Stimulated activated CD8-positive, alpha-beta memory T cell treated with anti-CD3 and anti-CD28 coated beads, Interleukin-2, amount 100 ng/mL, for 48 hours (primary cell): ENCODE measurements at regions not wholly inside any gene's neighbourhood (a gene's known extent, or its start where the extent isn't known, plus 50 kb on each side); places are given as distances from the start of the nearest gene placed in this dataset.

Source experiments
- DNase-seq, 2 donors: peaks; one replicate each; pipeline ENCODE4 v3.0.0-alpha.2; 2020; ENCODE audit warnings: low read depth in 2 of 2

DNA sequence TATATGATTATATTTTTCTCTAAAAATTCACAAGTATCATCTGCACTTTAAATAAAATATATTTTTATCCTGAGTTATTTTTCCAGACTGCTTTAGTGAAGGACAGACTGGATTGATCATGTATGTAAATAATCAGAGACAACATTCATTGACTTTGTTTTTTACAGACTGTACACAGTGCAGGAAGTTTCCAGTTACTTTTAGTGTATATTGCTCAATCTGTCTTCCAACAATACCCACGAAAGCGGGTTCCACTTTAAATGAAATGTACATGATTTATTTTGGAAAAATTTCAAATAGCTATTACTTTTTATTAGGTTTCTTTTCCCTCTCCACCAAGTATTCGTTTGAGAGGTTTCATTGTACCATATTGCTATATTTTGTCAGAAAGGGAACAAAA, 497.0 kb downstream of the FSCB start:
- no peak for DNase-seq

DNA sequence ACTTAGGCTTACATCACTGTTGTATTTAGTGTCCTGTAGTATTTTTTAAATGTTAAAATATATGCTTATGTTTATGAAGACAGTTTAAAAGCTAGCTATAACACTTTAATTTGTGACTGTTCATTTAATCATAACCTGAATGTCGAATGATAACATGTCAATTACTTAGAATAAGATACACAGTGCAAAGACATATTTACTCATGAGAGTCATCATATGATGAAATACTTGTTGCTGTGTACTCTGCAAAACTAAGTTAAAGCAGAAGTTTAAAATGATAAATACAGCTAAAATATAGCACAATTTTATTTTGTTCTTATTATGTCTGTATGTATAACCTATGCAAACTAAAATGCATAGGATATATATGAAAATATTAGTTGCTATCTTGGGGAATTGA, 497.4 kb downstream of the FSCB start:
- no peak for DNase-seq

DNA sequence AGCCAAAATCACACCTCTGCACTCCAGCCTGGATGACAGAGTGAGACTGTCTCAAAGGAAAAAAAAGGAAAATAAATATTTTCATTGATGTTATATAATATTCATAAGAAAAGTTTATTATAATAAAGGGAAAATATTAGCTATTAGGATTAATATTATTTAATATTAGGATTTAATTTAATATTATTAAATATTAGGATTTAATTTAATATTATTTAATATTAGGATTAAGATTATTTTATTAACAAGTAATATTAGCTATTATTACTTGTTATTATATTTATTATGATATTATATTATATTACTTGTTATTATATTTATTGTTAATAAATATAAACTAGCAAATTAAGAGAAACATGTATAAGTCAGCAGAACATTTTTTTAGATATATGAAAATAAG, 518.1 kb downstream of the FSCB start:
- DNase-seq = no peak

DNA sequence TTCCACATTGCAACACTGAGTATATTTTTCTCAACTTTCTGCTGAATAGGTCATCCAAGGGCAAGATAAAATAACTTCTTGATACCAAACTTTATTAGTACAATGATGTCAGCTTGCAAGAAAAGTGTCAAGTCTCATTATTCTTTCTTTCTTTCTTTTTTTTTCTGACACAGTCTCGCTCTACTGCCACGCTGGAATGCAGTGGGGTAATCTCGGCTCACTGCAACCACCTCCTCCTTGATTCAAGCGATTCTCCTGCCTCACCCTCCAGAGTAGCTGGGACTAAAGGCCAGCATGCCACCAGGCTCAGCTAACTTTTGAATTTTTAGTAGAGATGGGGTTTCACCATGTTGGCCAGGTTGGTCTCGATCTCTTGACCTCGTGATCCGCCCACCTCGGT, 523.4 kb downstream of the FSCB start:
- DNase-seq = no peak

DNA sequence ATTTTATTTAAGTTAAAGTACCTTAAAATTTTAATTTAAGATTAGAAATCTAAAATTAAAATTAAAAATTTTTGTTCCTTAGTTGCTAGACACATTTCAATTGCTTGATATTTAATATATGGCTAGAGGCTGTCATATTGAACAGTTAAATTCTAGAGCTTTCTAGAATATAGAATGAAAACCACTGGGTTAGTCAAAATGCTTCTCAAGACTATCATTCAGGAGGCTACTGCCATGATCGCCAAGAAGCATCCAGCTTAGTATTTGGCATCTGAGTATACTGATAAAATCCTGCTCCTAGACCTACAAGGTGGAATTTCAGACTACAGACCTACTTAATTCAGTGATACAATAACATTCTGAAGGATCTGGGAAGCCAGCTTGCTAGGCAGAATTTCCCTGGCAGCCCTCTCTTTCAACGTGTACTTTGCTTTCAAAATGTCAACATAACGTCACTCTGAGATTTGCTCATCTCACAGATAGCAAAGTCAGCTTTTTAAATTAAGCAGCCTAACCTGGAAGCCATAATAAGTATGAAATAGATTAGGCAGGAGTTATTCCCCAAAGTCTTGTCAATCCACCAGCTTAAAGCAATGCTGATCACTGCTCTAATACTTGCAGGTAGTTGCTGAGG, 525.8 kb downstream of the FSCB start:
- DNase-seq = no peak

DNA sequence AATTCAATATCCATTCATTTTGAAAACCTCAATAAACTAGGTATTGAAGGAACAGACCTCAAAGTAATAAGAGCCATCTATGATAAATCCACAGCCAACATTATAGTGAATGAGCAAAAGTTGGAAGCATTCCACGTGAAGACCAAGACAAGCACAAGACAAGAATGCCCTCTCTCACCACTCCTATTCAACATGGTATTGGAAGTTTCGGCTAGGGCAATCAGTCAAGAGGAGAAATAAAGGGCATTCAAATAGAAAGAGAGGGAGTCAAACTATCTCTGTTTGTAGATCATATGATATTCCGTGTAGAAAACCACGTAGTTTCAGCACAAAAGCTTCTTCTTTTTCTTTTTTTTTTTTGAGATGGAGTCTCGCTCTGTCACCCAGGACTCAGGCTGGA, 550.3 kb downstream of the FSCB start:
- DNase-seq = no peak

DNA sequence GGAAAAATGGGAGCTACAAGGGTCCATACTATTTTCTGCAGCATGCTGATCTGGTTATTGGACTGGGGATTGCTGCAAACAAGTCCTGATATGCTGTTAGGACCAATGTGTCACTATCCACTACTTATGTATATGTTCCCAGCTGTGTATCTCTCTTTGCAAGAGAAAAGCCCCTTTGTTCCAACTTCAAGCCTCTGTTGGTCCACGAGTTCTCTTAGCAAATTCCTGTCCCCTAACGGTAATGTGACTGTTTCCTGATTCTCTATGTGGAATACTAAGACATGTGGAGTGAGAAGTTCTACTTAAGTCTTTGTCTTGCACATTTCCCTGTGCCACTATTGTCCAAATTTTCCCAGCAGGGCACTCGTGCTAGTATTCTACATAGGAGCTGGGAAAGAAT, 557.7 kb downstream of the FSCB start:
- no peak for DNase-seq

DNA sequence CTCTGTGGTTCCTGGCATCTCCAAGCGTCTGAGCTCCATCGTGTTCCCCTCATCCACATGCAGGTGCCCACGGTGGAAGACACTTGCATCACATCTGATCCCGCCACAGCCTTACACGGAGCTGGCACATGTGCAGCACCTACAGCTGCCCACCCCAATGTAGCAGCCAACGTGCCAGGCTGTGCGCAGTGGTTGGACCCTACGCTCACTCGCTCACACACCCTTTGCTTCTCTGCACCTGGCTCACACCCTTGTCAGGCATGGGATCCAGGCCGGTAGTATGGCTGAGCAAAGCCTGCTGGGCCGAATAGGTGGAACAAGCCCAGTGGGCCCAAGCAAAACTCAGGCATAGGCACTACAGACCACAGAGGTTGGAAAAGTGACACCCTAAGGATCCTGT, 567.2 kb downstream of the FSCB start:
- DNase-seq = no peak

DNA sequence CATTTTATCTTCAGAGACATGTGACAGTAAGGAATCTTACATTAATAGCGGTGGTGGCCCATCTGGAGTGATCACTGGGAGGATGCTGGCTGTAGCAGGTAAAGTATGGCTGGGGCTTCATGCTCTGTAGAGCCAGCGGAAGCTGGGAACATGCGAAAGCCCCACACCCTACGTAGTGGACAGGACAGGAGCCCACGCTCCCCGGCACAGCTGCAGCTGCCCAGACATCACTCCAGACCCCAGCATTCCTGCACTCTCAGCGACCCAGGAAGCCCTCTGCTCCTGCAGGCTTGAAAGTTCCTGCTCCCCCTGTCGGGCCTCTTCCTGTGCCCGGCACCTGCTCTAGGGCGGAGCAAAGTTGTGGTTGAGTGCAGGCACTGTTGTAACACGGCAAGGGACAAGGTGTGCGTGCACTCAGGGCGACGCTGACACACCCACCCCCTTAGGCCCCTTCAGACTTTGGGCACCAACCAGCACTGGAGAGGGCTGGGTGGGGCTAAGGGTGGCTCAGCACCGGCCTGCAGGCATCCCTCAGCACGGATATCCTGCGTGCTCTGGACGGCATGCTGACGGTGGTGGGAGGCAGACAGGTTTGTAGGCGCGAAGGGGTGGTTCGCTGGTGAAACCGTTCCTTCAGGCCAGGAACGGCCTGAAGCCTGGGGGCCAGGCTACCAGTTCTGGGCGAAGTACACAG, 568.3 kb downstream of the FSCB start:
- no peak for DNase-seq

DNA sequence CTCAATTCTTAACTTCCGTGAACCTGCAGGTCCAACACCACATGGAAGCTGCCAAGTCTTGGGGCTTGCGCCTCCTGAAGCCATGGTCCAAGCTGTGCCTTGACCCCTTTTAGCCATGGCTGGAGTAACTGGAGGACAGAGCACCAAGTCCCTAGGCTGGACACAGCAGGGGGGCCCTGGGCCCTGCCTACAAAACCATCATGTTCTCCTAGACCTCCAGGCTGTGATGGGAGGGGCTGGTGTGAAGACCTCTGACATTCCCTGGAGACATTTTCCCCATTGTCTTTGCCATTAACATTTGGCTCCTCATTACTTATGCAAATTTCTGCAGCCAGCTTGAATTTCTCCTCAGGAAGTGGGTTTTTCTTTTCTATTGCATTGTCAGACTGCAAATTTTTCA, 570.1 kb downstream of the FSCB start:
- DNase-seq = no peak

DNA sequence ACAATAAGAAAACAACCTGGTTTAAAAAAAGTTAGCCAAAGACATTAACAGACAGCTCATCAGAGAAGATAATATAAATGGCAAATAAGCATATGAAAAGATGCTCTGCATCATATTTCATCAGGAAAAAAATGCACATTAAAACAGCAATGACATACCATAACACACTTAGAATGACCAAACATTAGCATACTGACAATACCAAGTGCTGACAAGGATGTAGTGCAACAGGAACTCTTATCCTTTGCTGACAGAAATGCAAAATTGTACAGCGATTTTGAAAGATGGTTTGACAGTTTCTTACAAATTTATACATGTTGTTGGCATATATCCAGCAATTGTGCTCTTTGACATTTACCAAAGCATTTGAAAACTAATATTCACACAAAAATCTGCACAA, 573.0 kb downstream of the FSCB start:
- no peak for DNase-seq

DNA sequence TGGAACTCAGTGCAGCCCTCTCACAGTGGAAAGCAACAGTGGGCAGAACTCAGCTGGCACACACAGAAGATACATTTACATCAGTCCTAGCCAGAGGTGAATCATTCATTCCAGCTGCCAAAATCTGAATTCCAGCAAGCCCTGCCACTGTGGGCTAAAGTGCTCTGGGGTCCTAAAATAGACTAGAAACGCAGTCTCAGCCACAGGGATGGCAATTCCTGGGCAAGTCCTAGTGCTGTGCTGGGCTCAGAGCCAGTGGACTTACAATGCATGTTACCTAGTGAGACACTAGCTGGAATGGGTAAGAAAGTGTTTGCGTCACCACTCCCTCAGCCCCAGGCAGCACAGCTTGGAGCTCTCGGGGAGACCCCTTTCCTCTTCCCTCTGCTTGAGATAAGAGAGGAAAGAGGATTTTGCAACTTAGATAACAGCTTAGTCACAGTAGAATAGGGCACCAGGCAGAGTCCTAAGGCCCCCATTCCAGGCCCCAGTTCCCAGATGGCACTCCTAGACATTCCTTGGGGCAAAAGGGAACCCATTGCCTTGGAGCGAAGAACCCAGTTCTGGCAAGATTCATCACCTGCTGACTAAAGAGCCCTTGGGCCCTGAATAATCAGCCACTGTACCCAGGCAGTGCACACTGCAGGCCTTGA, 592.9 kb downstream of the FSCB start:
- no peak for DNase-seq

DNA sequence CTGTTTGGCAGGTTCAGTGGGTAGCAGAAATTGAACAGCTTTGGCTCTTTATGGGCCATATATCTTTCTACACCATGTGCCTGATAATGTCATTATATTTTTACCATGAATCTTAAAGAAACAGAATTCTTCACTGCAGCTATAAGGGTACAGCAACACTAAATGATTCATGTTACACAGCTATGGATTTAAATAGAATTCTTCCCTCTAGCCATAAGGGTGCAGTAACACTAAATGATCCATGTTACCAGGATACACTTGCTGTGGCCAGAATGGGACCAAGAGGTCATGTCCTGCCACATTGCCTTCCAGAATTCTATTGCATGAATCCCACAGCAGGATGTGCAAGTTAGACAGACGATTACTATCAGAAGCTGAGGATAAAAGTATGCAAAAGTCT, 603.9 kb downstream of the FSCB start:
- no peak for DNase-seq

DNA sequence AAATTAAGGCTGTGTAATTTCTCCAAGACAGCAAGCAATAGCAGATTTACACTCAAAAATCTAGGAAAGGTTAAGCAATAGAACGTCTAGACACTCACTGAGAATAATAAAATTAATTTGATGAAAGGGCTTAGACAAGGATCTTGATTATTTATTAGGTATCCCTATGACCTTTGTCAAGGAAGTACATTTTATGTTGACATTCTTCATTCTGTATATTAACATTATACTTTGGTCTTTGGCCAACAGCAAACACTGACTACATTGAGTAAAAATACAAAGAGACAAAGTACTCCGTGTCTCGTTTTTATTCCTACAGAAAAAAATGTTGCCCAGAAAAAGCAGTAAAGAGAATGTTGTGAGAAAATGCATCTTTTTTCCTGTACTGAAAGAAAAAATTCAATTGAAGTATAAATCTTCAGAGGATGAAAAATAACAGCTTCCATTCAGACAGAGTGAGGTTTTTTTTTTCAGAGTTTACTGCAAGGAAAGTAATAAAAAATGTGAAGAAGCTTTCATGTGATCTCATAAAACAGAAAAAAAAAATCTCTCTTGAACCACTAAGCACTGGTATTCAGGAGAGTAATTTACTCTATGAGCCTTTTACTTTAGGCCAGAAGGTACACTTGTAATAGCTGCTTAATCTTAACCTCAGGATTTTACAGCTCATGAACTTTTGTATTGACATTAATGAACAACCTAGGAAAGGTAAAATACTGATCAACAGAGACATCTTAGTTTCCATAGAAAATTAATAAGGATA, 605.0 kb downstream of the FSCB start:
- DNase-seq = no peak

DNA sequence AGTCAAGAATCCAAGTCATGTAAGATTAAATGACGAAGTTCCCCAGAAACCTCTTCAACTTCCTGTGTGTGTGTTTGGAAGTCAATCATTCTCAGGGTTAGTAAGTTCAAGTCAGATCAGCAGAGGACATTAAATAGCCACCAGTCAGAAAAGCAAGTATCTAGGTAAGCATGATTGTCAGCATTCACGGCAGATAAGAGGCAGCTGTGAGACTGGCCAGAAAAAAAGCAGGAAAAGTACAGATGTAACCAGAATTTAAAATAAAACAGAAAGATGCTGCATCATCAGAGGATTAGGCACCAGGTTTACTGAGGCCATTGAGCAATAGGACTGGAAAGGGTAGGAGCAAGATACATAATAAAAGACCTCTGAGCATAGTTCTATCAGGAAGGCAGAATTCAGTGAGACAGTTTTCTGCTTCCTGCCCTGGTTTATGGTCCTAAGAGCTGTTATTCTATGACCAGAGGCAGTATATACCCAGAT, 606.9 kb downstream of the FSCB start:
- DNase-seq = no peak

DNA sequence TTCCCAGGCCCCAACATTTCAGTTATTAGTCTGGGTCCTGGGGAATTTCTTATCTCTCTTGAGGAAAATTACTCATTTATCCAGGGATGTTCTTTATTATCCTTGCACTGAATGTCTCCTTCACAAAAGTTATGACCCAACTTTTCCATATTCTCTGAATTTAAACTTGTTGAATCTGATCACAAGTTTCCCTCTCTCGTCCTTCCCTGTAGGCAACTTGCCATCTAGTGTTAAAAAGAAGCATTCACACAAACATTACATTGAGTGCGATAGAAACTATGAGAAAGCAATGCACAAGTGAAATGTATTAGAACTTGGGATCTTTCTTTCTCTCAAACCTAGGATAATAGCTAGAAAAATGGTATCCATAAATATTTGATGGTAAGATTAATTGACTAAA, 608.4 kb downstream of the FSCB start:
- DNase-seq = no peak

DNA sequence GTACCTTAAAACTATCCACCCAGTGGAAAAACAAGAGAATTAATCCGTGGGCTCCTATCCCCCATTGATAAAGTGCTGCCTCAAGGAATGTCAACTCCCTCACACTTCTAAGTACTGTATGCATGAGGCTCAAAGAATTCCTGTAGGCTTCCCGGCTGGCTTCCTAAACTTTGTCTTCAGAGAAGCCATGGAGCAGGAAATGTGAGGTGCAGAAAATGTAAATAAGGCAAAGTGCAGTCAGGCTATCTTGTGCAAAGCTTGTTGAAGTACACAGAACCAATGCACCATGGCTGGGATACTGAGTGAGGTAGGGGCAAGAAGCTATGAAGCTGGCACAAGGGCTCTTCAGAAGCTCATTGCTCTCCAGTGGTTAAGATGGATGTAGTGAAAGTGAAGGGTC, 611.0 kb downstream of the FSCB start:
- no peak for DNase-seq

DNA sequence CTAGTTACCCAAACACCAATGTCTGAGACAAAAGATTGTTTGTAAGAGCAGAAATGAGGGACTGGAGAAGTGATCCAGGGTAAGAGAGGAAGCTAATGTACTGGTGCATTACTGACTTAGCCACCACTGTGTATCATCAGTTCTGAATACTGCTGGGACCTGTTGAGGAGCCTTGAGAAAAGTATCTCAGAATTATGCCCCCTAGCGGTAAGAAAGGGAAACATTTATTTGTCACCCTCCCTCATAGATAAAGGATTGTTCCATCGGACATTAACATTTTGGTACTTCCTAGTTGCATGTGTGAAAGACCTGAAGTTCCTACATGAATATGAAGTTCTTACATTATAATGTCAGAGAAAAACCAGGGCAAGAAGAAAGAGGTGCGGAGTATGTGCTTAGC, 612.5 kb downstream of the FSCB start:
- DNase-seq = no peak

DNA sequence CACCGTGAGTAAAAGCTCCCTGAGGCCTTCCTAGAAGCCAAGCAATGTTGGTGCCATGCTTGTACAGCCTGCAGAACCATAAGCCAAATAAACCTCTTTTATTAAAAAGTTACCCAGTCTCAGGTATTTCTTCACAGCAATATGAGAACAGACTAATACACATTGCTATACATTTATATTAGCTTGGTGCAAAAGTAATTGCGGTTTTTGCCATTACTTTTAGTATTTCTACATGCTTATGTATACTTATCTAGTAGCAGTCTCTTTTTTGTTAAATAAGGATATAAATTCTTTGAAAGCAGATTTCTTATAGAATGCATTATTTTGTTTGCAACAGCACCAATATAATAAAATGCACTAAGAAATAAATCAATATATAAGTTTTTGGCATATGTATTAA, 619.6 kb downstream of the FSCB start:
- DNase-seq = no peak

DNA sequence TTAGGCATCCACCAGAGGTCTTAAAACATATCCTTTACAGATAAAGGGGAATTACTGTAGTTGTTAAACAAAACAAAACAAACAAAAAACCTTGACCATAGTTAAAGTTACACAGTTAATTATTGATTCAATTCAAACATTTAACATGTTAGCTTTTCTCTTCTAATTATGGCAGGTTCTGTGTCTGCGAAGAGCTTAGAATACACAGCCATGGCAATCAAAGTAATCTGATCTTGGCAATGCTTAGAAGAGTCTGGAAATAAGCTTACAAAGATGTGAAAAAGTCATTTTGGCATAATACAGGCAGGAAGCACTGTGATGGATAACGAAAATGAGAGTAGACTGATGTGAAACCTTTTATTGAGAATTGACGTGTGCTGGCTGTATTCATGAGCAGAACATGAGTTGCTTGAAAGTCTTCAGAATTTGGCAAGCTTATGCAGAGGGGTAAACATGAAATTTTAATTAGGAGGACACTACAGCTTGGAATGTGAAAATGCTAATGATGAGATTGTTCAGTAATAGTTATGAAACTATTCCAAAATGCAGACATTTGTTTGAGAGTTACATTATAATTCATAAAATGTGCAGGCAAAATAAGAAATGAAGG, 629.6 kb downstream of the FSCB start:
- DNase-seq = no peak

DNA sequence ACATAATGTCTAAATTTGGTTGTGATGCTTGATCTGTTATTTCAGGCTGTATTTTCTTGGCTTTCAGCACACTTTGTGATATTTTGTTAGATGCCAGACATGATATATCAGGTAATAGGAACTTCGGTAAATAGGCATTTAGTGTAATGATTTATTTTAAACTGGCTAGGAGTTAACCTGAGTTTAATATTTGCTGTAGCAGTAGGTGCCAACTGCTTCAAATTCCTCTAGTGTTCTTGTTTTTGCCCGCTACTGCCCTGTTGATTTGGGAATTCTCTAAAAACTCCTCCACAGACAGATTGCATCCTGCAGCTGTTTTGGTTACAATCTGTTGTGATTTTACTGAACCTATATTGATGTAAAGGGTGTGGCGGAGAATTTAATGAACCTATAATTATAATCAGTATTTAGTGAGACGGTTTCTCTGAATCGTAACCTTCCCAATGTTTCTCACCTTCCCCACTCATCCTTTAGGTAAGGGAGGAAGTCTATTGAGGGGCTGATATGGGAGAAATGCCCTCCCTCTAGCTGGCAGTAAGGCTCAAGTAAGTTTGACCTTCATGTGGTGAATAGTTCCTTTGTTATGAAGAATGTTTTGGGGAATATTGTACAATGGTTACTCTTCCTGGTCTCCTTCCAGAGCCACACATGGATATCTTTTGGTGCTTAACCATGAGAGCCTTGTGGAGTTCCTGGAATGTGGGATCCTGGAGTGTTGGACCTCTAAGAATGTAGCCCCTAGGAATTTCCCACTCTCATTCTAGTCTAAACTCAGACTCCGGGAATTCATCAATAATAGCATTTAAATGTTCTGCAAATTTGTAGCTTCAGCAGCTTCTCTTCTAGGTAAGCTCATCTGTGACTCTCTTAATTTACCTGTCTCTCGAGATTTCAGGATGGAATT, 634.1 kb downstream of the FSCB start:
- no peak for DNase-seq
